ENCODE measurements at regions not wholly inside any gene's neighbourhood (a gene's known extent, or its start where the extent isn't known, plus 50 kb on each side); places are given as distances from the start of the nearest gene placed in this dataset.

DNA sequence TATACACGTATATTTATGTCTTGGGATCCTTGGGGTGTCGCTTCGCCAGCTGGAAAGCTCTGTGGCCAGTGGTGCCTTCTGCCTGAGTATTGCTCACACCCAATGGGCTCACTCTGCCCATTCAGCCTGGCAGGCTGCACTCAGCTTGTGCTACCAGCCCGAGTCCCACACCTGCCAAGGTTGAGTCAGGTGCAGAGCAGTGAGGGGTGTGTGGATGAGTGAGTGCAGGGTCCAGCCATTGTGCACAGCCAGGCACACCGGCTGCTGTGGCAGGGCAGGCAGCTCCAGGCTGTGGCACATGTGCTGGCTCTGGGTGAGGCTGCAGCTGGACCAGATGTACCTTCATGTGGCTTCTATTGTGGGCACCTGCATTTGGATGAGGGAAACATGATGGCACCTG is 496.9 kb upstream of the LINC00305 start:
- no peak for DNase-seq (ENCODE audit: low read depth in 2 of 2)

DNA sequence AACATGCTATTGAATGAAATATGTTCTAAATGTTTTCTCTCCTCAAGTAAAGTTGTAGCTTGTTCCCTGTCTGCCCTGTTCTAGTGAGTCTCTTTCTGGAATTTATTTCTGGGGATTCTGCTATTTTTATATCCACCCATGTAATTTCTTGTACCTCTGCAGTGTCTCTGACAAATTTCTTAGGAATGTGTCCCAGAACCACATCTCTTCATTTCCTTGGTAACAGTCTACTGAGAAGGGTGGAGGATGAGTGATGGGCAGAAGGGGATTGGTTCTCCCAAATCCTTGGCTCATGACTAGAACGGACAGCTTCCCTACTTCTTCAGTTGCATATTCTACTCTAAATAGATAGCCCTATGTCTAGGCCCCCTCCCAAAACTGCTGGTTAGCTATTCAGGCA is 490.6 kb upstream of the LINC00305 start:
- DNase-seq (ENCODE audit: low read depth in 2 of 2), result no peak

DNA sequence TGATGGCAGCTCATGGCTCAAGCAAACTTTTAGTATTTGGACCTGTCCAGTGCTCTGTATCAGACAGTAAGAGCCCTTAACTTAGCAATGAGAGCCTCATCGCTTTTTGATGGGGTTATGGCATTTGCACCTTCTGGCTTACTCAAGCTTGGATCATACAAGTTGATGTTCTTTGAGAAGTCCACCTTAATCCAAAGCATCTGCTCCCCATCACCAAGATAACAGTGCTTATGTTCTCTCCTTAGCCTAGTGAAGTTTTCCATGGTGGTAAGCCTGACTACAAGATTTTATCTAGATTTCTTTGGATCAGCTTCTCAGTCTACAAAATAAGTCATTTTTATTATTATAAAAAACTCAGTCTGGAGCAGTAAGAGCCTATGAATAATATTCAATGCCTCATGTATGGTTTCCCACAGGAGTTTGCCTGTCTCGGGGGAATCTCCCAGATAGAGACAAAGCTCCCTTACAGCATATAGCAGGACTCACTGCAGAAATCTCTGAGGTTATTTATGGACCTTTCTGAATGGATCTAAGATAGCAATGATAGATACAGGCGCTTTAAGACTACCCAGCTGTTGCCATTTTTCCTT is 472.2 kb upstream of the LINC00305 start:
- DNase-seq (ENCODE audit: low read depth in 2 of 2), result no peak

DNA sequence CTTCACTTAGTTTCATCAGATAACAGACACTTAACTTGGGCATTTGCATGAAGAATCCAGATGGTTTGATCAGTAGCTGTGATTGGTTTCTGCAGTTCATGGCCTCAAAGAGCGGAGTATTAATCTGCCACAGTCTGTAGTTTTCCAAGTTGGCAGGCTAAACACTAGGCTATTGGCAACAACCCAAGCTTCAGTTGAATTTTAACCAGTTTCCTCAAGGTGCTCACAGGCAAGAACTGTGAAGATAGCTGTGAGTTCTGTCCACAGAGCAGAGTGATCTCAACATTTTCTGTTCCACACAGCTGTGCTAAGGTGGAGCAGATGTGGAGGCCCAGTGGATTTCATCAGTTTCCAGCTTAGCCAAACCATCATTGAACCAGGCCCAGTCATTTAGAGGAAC is 469.5 kb upstream of the LINC00305 start:
- no peak for DNase-seq (ENCODE audit: low read depth in 2 of 2)

DNA sequence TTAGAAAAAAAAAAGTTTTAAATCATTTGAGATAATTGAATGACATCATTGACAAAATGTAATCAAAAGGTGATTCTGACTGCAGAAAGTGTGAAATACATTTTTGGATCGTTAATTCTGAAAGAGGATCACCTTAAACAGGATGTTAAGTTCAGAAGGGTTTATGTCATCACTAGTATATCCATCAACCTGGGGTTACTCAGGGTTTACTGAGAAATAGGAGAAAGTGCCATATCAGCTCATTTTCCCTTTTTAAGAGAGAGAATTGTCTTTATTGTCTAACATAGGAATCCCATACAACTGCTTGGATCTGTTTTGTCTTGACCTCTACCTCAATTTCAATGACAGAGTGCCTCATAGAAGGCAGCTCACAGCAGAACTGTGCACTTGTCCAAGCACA is 466.1 kb upstream of the LINC00305 start:
- DNase-seq (ENCODE audit: low read depth in 2 of 2), result no peak

DNA sequence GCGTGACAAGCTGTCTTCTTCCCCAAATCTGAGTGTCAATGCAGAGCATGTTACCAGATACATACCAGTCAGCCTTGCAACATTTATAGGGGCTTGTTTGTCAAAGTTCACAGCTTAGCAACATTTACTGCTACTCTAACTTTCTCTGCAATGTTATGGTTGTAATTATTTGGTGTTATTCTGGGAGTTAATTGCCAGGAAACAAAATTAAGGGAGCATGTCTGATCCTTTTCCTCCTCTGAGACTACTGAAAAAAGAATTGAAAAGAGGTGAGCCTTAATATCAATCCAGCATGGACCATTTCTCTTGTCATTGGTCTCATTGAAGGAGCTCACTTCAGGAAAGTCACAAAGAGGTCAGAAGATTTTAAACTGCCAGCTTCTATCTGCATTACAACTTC is 465.6 kb upstream of the LINC00305 start:
- no peak for DNase-seq (ENCODE audit: low read depth in 2 of 2)

DNA sequence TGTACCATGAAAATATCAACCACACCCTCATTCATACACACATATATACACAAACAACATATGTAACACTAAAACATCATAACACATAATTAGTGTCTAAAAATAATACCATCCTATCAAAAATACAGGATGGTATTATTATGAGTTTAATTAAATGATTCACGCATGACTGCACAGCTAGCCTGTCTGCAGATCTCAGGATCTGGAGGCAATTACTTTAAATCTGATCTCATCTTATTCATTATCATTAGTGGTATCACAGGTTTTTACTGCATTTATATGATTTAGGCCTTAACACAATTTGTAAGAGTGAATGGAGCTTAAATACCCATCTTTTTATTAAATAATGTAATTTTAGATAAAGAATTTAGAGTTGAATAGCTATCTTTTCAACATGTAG is 443.4 kb upstream of the LINC00305 start:
- no peak for DNase-seq (ENCODE audit: low read depth in 2 of 2)

DNA sequence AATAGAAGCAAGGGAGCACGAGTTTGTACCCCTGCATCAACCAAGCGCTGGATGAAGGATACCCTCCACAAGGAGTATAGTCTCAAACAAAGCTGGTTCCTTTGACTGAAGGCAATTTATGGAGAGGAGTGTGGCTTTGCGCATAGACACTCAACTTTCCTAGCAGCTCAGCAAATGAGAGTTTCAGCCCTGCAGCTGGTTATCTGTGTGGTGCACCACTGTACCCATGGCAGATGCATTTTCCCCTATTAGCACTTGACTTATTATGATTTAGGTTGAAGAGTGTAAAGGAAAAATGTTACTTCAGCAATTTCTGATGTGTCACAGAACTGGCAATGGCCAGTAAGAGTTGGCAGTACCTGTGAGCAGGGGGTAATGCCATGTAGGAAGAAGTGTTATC is 440.1 kb upstream of the LINC00305 start:
- no peak for DNase-seq (ENCODE audit: low read depth in 2 of 2)

DNA sequence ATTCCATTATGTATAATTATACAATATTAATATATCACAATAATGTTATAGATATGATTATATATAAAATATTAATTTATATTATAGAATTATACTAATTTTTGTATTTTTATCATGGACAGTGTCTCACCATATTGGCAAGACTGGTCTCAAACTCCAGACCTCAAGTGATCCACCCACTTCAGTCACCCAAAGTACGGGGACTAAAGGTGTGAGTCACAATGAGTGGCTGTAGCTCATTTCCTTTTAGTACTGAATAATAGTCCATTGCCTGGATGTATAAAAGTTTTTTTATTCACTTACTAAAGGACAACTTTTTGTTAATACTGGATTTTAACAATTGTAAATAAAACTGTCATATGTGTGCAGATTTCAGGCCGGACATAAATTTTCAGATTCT is 417.6 kb upstream of the LINC00305 start:
- no peak for DNase-seq (ENCODE audit: low read depth in 2 of 2)

DNA sequence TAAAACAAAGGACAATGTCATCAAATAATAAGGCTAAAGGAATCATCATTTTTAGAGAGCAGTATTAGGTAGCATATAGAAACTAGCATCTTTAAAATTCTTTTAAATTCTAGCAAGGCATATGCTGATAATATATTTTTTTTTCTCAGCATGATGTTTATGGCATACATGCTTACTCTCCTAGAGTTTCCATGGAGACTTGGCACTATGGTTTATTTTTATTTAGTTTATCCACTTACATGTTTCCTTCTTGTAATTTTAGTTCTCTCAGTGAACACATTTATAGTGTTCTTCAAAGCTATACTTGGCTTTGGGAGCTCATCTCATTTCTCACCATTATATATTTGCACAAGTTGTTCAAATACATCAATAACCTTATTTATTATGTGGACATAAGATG is 413.8 kb upstream of the LINC00305 start:
- no peak for DNase-seq (ENCODE audit: low read depth in 2 of 2)

DNA sequence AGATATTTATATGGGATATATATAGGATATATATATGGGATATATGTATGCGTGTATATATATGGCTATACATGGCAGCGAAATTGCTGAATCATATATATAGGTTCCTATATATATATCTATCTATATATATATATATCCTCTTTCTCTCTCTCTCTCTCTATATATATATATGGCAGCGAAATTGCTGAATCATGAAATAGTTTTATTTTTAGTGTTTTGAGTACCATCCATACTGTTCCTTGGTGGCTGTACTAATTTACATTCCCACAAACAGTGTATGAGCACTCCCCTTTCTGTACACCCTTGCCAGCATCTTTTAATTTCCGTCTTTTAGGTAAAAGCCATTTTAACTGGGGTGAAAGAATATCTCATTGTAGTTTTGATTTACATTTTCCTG is 397.6 kb upstream of the LINC00305 start:
- DNase-seq (ENCODE audit: low read depth in 2 of 2), result no peak

DNA sequence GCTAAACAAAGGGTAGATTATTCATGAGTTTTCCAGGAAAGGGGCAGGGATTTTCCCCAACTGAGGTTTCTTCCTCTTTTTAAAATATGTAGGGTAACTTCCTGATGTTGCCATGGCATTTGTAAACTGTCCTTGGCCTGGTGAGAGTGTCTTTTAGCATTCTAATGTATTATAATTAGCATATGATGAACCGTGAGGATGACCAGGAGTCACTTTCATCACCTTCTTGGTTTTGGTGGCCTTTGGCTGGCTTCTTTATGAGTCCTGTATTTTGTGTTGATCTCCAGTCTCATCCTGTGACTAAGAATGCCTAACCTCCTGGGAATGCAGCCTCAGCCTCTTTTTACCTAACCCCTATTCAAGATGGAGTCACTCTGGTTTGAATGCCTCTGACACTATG is 391.0 kb upstream of the LINC00305 start:
- DNase-seq (ENCODE audit: low read depth in 2 of 2), result no peak

DNA sequence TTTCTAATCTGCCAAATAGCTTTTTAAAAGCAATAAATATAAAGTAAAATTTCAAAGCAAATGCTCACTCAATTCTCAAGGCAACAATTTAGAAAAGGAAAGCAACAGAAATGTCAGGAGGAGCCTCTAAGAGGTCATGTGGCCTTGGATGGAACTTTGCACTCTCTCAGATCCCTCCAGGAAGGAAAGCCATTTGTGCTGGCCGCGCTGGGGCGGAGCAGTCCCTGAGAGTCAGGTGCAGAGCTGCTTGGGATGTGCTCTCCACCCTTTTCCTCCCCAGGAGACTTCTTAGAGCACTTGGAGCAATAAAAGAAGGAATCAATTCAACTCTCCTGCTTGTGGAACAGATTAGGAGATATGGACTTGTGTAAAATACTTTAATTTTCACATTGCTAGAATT is 379.8 kb upstream of the LINC00305 start:
- no peak for DNase-seq (ENCODE audit: low read depth in 2 of 2)

DNA sequence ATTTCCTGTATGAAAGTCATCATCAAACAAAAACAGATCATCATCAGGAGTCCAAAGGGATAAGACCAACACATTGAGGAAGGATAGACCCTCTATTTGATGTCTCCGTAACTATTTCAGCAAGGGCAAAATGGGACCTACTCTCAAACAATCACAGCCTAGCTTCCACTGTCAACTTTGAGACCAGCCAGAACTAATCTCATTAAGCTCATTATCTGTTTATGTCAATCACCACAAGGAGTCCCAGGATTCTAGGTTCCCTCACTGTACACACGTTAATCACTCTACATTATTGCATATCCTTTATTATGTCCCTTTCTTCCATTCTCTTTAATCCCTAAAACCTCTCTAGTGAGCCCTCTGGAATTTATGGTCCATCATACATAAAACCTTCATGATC is 370.3 kb upstream of the LINC00305 start:
- DNase-seq (ENCODE audit: low read depth in 2 of 2), result no peak

DNA sequence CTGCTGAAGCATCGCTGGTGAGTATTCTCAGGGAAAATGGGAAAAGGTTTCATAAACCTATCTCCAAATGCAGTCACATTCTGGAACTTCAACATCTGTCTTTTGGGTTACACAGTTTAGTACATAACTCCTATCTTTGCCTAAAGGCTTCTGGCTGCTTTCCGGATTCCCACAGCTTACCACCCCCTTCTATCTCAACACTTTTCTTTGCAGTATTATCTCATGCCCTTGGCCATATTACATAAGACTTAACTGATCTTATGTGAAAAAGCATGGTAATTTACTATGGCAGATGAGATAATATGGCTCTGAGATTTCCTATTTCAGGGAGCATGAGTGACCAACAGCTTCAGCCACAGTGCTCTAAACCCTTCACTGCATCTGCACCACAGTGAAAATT is 369.3 kb upstream of the LINC00305 start:
- DNase-seq (ENCODE audit: low read depth in 2 of 2), result no peak

DNA sequence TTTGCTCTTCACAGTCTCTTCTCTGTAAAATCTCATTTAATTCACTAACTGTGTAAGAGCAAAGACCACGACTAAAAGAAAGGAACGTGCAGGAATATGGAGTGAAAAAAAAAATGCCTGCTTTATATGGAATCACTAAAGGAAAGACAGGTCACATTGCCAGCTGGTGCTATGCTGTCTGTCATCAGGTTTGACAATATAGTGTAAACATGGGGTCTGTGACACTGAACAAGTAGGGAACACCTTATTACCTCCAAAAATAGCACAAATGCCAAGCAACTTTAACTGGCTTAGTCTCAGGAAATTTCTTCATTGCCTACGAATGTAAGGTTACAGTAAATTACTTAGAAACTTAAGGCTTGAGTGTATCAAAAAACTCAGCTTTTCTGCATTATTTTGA is 364.5 kb upstream of the LINC00305 start:
- no peak for DNase-seq (ENCODE audit: low read depth in 2 of 2)

DNA sequence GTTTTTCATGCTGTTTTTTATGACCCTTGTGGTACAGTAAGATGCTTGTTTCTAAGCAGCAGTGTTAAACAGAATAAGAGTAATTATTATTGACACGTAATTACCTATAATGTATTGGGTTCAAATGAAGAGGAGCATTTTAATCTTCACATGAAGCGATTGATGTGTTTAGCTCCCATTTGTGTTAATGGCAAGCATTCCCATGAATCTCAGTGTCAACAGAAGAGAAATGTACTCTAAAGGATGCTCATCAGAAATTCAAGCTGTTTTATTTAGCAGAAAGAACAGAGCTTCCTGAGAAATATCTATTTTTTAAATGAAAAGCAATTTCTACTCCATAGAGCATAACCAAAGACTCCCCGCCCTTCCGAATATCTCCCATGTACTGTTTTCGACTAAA is 341.3 kb upstream of the LINC00305 start:
- DNase-seq (ENCODE audit: low read depth in 2 of 2), result no peak

DNA sequence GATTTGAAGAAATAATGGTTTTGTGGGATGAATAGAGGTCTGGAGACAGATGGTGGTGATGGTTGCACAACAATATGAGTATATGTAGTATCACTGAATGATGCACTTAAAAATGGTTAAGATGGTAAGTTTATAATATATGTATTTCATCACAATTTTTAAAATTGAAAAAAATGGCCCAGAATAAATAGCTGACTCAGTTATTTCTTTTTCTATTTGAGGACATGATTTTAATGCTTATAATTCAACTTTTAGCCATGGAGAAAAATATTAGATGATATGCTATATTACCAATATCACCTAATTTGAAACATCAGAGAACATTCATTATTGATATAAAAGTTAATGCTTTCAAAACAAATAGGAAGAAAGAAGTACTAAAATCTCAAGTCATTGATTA is 339.8 kb upstream of the LINC00305 start:
- DNase-seq (ENCODE audit: low read depth in 2 of 2), result no peak

DNA sequence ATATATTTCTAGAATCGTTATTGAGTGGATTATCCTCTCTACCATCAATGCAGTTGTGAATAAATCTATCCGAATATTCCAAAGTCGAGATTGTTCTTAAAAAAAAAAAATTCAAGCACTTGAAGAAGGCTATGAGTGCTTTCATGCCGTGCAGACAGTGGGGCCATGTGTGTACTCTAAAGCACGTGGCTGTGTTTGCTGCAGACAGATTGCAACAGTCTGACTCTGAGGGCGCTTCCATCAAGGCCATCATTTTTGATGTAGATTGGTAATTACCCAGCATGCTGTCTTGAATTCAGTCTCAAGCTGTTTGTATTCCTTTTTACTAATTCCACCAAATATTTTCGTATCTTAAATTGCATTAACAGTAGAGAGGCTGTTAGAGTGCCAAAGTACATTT is 325.9 kb upstream of the LINC00305 start:
- no peak for DNase-seq (ENCODE audit: low read depth in 2 of 2)

DNA sequence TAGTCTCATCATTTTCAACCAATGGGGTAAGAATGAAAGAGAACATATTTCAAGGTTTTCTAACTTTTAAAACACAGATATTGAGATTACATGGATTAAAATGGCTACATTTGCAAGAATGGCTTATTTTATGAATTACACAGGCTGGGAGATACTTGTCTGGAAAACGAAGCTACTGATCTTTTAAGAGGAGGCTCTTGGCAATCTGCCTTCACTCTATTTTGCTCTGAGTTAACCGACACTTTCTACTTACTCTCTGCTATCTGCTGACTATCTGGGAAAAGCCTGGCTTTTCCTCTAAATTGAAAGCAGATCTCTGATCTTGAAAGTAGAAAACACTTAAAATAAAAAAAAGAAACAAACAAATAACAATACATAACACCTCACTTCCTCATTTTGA is 325.4 kb upstream of the LINC00305 start:
- no peak for DNase-seq (ENCODE audit: low read depth in 2 of 2)

DNA sequence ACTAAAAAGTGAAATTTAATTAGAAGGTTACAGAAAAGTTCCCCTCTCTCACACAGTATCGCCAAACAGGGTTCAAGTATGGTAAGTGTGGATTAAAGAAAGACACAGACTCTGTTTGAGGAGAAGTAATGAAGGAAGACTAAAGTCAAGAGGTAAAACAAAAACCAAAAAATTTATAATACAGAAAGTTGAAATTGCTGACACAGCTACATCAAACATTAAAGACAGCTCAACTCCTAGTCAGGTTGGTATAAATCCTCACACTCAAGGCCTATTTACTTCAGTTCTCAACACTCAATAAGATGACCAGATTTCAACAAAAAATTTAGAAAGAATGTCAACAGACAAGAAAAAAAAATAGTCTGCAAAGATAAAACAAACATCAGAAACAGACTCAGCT is 300.5 kb upstream of the LINC00305 start:
- no peak for DNase-seq (ENCODE audit: low read depth in 2 of 2)

DNA sequence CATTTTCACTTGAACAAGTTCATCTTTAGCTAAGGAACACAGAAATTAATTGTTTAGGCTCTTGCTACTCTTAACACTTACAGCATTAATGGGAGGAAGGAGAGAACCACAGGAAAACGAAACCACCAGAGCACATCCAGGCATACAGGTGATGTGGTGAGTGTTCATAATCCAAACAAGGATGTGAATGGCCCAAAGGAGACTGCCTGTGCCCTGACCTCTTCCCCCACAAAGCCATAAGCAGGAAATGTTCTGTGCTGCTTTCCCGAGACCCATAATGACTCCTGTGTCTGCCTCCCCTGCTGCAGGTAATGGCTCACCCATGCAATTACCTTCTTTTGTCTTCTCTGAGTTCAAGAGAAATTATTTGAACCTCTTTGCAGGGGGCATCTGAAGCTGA is 295.9 kb upstream of the LINC00305 start:
- peak; percentile 4 to 36 for DNase-seq (ENCODE audit: low read depth in 2 of 2)

DNA sequence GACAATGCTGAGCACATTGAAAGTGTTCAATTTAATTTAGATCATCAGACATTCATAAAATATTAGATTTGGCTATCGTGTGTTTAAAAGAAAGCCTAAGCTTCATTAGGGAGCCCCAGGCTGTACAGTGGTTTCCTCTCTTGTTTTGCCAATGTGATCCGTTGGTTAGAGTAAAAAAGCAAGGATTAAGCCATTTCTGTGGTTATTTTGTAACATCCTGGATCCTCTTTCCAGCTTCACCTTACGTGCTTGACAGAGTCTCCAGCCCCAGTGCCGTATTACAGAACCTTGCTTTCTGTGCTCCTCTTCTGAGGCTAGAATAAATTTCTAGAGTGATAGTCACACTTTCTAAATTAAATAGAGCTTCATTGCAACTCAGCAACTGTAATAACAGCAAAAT is 289.3 kb upstream of the LINC00305 start:
- no peak for DNase-seq (ENCODE audit: low read depth in 2 of 2)

DNA sequence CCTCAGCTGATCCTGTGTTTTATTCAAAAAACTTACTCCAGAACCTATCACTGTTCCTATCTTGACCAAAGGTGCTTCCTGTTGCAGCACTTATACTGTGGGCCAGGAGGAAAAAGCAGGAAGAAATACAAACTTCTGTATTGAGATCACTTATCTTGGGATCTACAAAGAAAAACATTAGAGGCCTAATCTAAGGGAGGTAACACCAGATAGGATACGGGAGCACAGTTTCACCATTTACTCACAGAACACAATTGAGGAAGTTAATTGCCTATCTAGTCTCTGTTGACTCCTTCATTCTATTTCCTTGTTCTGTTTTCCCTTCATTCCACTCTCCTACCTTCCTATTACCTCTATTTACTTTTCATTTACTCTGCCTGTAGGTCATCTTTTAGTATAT is 287.2 kb upstream of the LINC00305 start:
- peak in 1 of 2 donors; percentile 7 for DNase-seq (ENCODE audit: low read depth in 2 of 2)

DNA sequence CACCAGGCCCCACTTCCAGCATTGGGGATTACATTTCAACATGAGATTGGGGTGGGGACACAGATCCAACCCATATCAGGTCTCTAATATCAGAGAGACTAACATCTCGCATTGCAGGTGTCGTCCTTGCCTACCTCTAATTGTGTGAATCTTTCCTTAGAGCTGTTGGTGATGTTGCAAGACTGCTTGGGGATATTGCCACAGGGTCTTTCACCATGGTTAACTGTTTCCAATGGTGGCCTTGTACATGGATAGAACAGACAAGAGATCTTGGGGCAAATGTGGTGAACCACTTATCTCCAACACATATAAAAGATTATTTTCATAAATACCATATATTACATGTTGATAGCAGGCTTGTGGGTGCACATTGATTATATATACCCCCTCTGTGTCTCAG is 270.3 kb upstream of the LINC00305 start:
- no peak for DNase-seq (ENCODE audit: low read depth in 2 of 2)
